HG03097 (cell line): ENCODE measurements at regions not wholly inside any gene's neighbourhood (a gene's known extent, or its start where the extent isn't known, plus 50 kb on each side); places are given as distances from the start of the nearest gene placed in this dataset.
"Not testable (repeated sequence)": the region's sequence is repeated elsewhere in the genome, so short reads cannot be mapped to it uniquely, and the experiment has no call there.

Experiments
- ATAC-seq: cut with Tn5 transposase; IDR thresholded peaks from one replicate; pipeline ENCODE4 v1.9.1; 2021; ENCODE audit not compliant: unreplicated experiment, low FRiP score

DNA sequence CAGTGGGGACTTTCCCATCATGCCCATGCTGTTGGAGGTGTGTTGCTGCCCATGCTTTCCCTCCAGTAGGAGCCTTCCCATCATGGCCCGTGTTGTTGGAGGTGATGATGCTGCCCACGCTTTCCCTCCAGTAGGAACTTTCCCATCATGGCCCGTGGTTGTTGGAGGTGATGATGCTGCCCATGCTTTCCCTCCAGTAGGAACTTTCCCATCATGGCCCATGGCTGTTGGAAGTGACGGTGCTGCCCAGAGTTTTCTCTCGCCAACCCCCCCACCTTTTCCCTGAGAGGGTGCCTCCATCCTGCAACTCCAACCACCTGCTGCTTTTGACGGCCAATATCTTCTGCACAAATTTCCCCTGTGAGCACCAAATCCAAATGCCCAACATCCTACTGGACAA is 205.7 kb downstream of the TOMM20 start:
- ATAC-seq, result no peak

DNA sequence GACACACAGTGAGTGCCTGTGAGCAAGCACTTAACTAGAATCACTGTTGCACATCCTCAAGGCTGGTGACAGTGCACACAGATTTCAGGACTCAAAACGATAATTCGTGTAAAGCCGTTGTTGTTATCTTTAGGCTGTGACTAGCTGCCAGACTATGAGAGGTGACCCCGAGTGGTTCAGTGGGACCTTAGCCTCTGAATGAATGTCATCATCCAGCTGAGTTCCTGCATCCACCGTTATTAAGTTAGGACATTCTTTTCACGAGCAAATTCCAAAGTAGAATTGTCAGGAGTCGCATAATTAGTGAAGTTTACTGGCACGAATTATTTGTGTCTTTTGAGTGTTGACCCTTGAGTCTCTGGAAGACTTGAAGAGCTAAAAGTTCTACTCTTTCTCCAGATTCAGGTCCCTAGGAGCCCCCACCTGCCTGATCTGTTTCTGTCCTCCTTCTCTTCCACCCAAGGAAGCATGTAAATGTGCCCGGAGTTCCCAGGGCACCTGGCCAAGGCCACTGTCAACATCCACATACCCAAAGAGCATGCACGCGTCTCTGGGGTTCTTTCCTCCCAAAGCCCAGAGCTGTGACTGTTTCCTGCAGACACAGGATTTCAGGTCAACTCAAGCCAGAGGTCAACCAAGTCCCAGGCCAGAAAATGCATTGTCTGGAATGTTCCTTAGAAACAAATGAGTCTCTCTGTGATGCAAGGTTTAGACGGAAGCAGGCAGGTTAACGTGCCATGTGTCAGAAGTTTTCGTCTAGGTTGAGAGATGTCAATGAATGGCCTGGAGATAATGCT is 207.2 kb downstream of the TOMM20 start:
- ATAC-seq, result no peak

DNA sequence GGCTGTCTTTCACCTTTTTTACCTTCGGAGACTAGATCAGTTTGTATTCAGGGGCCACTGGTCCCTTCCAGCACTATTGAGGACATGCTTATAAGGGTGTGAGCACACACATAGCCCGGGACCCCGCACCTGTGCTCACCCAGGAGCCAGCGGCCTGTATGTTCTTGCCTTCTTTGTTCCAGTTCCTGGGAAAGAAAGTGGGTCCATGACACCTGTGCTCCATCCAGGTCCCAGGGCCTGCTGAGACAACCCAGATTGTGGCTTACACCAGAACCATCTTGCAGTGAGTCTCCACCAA is 207.8 kb downstream of the TOMM20 start:
- no peak for ATAC-seq

DNA sequence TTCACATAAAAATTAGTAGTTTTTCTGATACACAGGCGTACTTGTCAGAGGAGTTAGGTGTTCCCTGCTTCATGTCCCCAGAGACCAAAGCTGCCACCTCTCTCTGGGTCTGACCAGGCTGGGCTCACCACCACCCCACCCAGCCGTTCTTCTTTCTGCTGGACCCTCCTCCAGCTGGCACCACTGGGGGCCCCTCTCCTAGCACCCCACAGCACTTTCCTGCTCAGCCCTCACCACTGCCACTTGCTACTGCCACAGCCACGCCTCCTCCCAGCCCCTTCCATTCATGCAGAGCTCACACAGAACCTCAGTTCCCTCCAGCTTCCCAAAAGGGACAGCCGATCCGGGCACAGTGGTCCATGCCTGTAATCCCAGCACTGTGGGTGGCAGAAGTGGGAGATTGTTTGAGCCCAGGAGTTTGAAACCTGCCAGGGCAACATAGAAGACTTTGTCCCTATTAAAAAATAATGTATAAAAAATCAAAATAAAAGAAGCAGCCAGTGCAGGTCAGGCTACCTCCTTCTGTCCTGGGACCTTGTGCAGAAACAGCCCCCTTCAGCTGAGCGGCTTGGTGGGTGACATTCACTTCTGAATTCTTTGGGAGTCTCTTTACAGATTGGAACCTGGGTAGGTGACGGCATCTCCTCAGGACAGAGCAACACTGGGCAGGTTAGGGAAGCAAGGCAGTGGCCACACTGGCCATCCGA is 208.3 kb downstream of the TOMM20 start:
- ATAC-seq, result no peak

DNA sequence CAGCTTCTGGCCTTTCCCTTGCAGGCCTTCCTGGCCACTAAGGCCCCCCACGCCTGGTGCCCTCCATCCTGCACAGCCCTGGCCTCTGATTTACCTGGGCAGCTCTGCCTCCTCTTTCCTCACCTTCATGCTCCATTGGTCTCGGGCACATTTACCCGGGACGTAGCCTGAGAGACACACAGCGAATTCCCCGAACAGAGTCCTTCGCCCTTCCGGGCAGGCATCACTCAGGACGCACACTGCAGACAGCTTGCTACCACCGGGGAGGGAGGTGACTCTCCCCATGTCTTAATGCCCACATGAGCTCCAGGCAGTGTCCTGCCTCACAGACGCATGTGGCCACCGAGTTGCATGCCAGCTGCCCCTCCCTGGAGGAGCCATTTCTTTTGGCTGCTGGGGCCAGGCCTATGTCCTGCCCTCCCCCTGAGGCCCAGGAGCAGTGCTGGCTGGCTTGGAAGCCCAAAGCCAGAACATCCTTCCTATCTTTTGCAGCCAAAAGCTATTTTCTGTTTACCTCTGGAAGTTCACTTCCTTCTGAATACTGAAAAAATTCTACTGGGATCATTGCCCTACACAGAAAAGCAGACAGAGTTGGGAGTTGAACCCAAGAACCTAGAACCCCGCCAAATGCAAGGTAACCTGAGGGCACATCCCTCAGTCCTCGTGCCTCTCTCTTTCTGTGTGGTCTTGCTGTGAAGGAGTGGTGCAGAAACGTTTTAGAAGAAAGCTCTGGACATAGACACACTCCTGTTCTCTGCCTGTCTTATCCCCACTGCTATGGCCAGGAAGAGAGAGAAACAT is 209.5 kb downstream of the TOMM20 start:
- no peak for ATAC-seq

DNA sequence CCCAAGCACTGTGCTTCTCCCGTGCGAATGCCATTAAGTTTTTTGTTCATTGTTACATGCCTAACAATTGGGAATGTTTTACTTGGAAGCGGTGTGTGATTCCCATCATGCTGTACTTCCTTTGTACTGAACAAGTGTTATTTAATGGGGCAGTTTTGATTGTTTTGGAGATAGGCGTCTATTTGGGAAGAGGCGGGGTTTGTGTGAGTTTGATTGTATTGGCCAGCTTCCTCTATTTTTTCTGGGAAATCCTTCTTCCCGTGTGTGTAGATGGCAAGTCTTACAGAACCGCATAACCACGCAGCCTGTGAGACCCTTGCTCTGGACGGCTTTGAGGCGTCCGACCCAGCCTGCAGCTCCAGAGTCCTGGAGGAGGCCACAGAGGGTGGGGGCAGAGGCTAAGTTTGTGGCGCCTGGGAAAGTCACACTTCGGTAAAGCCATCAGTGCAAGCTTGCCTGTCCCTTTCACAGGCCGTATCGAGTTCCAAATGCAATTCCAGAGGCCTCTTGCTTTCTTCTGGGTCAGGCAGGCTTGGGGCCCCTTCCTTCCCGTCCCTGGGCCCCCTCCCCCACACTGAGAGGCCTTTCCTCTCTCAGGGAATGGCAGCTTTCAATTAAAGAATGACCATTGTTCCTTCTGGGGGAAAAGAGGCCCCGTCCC is 210.3 kb downstream of the TOMM20 start:
- no peak for ATAC-seq

DNA sequence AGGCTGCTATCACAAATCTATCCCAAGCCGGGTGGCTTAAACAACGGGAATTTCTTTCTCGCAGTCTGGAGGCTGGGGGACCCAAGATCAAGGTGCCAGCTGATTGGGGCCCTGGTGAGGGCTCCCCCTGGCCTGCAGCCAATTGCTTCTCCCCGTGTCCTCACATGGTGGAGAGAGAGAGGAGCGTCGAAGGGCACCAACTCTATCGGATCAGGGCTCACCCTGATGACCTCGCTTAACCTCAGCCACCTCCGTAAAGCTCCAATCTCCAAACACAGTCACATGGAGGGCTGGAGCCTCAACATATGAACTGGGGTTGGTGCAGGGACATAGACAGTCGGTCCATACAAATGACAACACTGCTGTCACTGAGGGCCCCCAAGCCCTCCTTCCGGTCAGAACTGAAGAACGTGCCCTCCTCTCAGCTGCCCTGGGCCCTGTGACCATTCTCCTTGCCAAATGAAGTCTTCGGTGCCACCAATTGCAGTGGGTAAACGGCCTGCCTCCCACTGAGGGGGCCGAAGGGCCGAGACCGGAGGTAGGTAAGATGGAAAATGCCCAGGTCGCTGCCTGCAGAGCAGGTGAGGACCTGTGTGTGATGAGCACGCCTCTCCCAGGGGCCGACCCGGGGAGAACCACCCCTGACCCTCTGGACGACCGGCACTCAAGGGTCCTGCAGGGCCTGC is 211.0 kb downstream of the TOMM20 start:
- no peak for ATAC-seq

DNA sequence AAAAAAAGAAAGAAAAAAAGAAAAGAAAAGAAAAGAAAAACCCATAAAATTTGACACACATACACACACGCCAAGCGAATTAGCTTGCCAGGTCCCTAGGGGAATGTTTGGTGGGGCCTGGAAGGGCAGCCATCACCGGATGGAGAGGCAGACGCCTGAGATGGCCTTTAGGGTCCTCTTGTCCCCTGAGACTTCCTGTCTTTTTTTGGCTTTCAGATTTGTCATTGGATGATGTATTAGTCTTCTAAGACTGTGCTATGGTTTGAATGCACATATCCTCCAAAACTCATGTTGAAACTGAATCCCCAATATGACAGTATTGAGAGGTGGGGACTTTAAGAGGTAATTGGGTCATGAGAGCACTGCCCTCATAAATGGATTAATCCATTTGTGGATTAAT is 211.8 kb downstream of the TOMM20 start:
- ATAC-seq, result no peak

DNA sequence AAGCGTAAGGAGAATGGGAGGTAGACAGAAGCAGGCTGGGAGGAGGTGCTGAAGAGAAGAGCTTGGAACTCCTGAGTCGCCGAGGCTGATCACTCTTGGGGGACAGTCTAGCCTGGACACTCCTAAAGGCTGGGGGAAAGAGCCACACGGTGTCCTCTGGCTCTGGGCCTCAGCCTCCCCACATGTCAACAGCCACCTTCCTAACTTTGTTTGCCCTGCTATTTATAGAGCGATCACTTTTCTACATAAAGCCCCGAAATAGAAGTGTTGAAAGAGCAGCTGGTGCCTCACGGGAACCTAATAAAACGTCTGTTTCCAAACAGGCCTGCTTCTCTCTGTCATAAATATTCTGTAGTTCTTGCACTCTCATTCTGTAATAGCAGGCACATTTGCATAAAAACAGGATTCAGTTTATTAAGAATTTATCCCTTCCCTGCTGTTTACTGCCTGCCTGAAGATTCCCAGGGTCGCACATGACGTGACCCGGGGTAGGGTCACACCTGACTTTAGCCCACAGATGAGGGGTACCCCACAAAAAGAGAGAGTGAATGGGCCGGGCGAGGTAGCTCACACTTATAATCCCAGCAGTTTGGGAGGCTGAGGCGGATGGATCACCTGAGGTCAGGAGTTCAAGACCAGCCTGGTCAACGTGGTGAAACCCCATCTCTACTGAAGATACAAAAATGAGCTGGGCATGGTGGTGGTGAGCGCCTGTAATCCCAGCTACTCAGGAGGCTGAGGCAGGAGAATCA is 212.5 kb downstream of the TOMM20 start:
- ATAC-seq, result no peak

DNA sequence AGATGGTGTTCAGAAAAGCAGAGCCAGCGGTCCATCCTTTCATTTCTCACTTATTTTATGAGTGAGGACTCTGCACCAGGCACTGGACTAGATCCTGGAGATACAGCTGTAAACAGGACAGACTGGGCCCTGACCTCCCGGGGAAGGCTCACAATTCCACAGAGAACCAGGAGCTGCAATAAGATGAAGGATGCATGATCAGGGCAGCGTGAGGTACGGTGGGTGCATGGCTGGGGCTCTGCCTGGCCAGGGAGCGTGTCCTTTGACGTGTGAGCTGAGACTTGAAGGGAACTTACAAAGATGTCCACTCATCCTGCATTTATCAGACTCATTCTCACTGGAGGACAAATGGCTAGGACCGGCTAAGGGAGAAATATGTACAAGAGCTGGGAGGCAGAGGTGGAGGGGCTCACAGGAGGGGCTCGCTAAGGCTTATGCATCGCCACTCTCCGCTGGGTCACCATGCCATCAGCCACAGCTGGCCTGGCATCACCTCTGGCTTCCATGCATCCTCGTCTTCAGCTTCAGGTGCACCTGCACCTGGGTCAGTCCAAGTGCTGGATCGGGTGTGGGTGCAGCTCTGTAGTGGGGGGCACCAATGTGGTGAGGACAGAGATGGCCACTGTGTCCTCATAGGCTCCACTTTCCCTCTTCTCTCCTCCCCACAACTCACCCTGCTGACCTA is 213.9 kb downstream of the TOMM20 start:
- ATAC-seq, result no peak

DNA sequence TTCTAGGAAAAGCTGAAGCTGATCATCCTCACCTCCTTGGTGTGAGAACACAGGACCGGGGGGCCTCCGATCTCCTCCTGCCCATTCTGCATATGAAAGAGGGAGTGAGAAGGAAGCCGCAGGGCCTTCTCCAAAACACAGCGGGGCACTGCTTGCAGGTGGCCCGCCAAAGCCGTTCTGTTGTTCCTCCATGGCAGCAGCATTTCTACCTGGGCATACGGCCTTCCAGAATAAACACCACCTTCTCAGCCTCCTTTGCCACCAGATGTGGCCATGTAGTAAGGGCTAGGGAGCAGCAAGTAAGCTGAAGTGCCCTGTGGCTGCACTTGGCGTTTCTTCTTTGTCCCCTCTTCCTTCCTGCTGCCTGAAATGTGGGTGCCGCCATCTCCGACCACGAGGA is 214.9 kb downstream of the TOMM20 start:
- ATAC-seq, result no peak

DNA sequence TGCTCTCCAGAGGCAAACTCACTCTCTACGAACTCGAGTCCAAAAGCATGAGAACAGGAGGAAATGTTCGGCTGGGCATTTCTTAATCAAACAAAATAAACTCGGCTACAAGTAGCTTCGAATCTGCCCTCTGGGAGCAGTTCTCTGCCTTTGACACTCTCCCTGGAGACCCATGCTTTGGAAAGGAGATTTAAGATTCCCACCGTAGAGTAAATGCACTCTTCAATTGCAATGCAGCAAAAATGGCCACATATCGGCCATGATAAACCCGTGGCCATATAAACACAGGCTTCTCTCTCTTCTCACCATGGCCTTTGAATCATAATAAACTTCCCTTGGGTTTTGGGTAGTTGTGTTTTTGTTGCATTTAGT is 215.4 kb downstream of the TOMM20 start:
- ATAC-seq, result no peak

DNA sequence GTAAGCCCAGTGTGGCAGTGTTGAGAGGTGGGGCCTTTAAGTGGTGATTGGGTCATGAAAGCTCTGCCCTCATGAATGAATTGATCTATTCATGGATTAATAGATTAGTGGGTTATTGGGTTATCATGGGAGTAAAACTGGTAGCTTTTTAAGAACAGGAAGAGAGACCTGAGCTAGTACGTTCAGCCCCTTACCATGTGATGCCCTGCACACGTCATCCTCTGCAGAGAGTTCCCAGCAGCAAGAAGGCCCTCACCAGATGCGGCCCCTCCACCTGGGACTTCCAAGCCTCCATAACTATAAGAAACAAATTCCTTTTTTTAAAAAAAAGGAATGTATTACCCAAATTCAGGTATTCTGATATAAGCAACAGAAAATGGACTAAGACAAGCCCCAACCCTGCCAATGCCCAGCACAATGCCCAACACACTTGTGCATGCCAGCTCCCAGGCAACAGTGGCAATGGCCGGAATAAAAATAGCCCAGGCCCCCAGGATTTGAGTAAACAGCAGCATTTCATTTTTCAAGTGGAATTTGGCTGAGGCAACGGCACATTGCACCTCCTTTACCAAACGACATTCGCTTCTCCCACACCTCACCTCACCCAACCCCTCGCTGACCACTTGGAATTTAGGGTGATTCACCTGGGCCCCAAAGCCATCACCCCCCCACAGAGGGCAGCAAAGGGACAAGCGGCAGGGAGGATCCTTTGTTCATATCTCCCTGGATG is 215.9 kb downstream of the TOMM20 start:
- no peak for ATAC-seq

DNA sequence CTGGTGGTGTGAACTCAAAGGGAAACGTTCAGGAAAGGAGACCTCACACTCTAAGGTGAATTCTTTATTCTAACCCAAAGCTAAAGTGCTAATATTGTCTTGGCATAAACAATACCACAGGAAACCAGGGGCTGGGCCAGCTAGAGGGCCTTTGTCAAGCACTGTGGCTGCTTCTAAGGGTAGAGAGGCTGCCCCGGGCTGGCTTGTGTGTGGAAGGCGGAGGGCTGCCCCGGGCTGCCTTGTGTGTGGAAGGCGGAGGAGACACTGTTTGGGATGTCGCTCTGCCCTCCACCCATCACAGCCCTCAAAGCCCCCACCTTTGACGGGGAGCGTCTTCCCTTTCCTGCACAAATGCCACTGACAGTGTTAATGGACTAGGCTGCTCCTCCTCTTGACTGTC is 216.8 kb downstream of the TOMM20 start:
- no peak for ATAC-seq

DNA sequence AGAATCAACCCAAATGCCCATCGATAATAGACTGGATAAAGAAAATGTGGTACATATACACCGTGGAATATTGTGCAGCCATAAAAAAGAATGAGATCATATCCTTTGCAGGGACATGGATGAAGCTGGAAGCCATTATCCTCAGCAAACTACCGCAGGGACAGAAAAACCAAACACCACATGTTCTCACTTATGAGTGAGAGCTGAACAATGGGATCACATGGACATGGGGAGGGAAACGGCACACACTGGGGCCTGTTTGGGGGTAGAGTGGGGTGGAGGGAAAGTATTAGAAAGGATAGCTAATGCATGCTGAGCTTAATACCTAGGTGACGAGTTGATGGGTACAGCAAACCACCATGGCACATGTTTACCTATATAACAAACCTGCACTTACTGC is 217.5 kb downstream of the TOMM20 start:
- not testable (repeated sequence) for ATAC-seq

DNA sequence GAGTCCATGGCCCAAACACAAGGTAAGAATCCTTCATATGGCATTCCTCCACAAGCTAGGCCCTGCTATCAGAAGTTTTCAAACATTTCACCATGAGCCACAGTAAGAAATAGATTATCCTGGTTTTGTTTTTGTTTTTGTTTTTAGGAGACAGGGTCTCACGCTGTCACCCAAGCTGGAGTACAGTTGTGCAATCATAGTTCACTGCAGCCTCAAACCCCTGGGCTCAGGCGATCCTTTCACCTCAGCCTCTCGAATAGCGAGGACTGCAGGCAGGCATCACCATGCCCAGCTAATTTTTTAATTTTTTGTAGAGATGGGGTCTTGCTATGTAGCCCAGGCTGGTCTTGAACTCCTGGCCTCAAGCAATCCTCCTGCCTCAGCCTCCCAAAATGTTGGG is 218.8 kb downstream of the TOMM20 start:
- ATAC-seq, result no peak

DNA sequence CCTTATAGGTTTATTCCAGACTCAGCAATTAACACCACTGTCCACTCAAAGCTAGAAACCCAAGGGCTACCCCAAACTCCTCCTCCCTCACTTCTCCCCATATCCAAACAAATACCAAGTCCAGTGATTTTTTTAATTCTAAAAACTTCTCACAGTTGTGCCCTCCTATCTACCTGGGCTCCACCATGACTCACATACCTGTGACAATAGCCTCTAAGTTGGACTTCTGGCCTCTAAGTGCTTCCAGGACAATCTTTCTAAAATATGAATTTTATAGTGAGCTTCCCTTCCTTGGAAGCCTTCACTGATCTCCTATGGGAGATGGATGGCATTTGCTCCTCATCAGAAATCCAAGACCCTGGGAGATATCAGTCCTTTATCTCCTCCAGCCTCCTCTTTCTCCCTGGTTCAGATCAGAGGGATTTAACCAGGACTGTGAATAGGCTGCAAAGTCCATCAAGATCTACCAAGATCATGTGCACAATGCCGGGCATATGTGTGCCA is 219.3 kb downstream of the TOMM20 start:
- no peak for ATAC-seq

DNA sequence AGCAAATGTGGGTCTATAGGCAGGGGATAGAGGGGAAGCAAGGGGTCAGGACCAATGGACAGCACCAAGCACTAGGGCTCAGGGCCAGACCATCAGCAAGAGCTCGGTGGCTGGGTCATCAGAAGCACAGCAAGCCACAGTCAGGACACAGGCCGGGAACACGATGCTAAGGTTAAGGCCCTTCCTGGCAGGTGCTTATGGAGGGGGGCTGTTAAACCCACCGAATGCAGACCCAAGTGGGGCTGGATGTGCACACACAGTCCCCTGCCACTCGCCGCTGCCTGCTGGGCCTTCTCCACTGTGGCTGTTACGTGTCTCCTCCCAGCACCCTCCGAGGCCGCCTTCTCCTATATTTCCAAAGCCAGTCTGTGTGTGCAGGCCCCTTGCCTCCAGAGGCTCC is 220.1 kb downstream of the TOMM20 start:
- no peak for ATAC-seq
